SK-N-SH (cell line): ENCODE measurements at regions not wholly inside any gene's neighbourhood (a gene's known extent, or its start where the extent isn't known, plus 50 kb on each side); places are given as distances from the start of the nearest gene placed in this dataset.

Experiments used
- CTCF ChIA-PET: fragments of 300-600, 350-600 bp; formaldehyde crosslinking; extraction: SDS; loops from one replicate; lab custom pipeline; 2021; lab: Yijun Ruan, JAX
- POLR2A ChIA-PET: fragments of 350-600 bp; sonication (Branson Sonifier 250); formaldehyde crosslinking; extraction: SDS; loops from one replicate; lab custom pipeline; 2020; ENCODE audit warnings: antibody characterized with exemption, inconsistent platforms; lab: Yijun Ruan, JAX
- DNase-seq: peaks from one replicate; pipeline ENCODE4 v3.0.0; 2012
- H2AFZ ChIP-seq: fragments of 200-600 bp; sonication (generic); 2 replicates; pipeline ENCODE4 v1.8.1; 2016; ENCODE audit warnings: antibody characterized with exemption, mild to moderate bottlenecking, low read depth
- H3F3A ChIP-seq: fragments of 200-600 bp; sonication (generic); replicated peaks from 2 replicates; pipeline ENCODE3; 2016; ENCODE audit warnings: antibody characterized with exemption, mild to moderate bottlenecking; ENCODE audit not compliant: insufficient read depth
- H3K27ac ChIP-seq, 2 experiments: fragments of 200-500 bp in 1 of 2; fragments of 200-600 bp in 1 of 2; sonication (Bioruptor generic) in 1 of 2; sonication (generic), shearing (Covaris generic) in 1 of 2; 2 replicates each; pipeline versions ENCODE4 v1.5.1 to v1.6.1; 2014 to 2016; ENCODE audit warnings: low read depth in 2 of 2, inconsistent platforms in 1 of 2, low read length in 1 of 2, mild to moderate bottlenecking in 1 of 2, mixed read lengths in 1 of 2
- H3K27me3 ChIP-seq: fragments of 200-600 bp; sonication (generic), shearing (Covaris generic); 2 replicates; pipeline ENCODE4 v1.6.1; 2016; ENCODE audit warnings: mixed run types; ENCODE audit not compliant: insufficient read depth
- H3K36me3 ChIP-seq, 2 experiments: fragments of 200-500 bp in 1 of 2; fragments of 200-600 bp in 1 of 2; sonication (Bioruptor generic) in 1 of 2; sonication (generic) in 1 of 2; replicated peaks in 1 of 2; 2 replicates each; pipeline versions ENCODE3 to v1.5.1; 2014 to 2016; ENCODE audit warnings: low read length in 1 of 2, mild to moderate bottlenecking in 1 of 2; ENCODE audit not compliant: insufficient read depth in 2 of 2, control insufficient read depth in 1 of 2
- H3K4me1 ChIP-seq, 2 experiments: fragments of 200-500 bp in 1 of 2; fragments of 200-600 bp in 1 of 2; sonication (Bioruptor generic) in 1 of 2; sonication (generic), shearing (Covaris generic) in 1 of 2; 2 replicates each; pipeline versions ENCODE4 v1.5.1 to v1.6.1; 2014 to 2016; ENCODE audit warnings: low read depth in 1 of 2, low read length in 1 of 2, mixed run types in 1 of 2; ENCODE audit not compliant: insufficient read depth in 2 of 2, control insufficient read depth in 1 of 2
- H3K4me2 ChIP-seq: fragments of 200-600 bp; sonication (generic), shearing (Covaris generic); 2 replicates; pipeline ENCODE4 v1.6.1; 2017; ENCODE audit warnings: mixed run types
- H3K4me3 ChIP-seq, 2 experiments: fragments of 200-500 bp in 1 of 2; fragments of 200-600 bp in 1 of 2; sonication (Bioruptor generic) in 1 of 2; sonication (generic), shearing (Covaris generic) in 1 of 2; 2 replicates each; pipeline versions ENCODE4 v1.5.1 to v1.8.1; 2014 to 2016; ENCODE audit warnings: low read depth in 2 of 2, inconsistent platforms in 1 of 2, low read length in 1 of 2, mild to moderate bottlenecking in 1 of 2, mixed read lengths in 1 of 2, moderate library complexity in 1 of 2
- H3K79me2 ChIP-seq: fragments of 200-600 bp; sonication (generic); 2 replicates; pipeline ENCODE4 v1.8.1; 2017; ENCODE audit warnings: mild to moderate bottlenecking; ENCODE audit not compliant: insufficient read depth
- H3K9ac ChIP-seq: fragments of 200-600 bp; sonication (generic); 2 replicates; pipeline ENCODE4 v1.6.1; 2017; ENCODE audit warnings: mixed run types
- H3K9me2 ChIP-seq: fragments of 200-600 bp; sonication (generic); 2 replicates; pipeline ENCODE4 v1.6.1; 2017; ENCODE audit warnings: mixed run types
- H3K9me3 ChIP-seq: fragments of 200-600 bp; sonication (generic); 2 replicates; pipeline ENCODE4 v1.6.1; 2017; ENCODE audit warnings: mixed run types, mild to moderate bottlenecking, moderate library complexity
- H4K20me1 ChIP-seq: fragments of 200-600 bp; sonication (generic); 2 replicates; pipeline ENCODE4 v1.6.1; 2017; ENCODE audit warnings: mild to moderate bottlenecking, mixed run types; ENCODE audit not compliant: insufficient read depth
- ELF1 ChIP-seq: IDR thresholded peaks from 2 replicates; pipeline ENCODE4 v1.4.0; 2012
- EP300 ChIP-seq, 2 experiments: IDR thresholded peaks; 2 replicates each; pipeline versions ENCODE4 v1.4.0 to v1.6.1; 2012; ENCODE audit warnings: borderline replicate concordance in 1 of 2, low read depth in 1 of 2, low read length in 1 of 2
- EZH2phosphoT487 ChIP-seq: fragments of 200-600 bp; sonication (generic); IDR thresholded peaks from 2 replicates; pipeline ENCODE4 v1.6.1; 2017; ENCODE audit warnings: low read depth, mixed run types, mild to moderate bottlenecking, antibody characterized with exemption, moderate library complexity, borderline replicate concordance
- FOSL2 ChIP-seq: IDR thresholded peaks from 2 replicates; pipeline ENCODE4 v1.4.0; 2012; ENCODE audit warnings: low read depth, mild to moderate bottlenecking, moderate library complexity, borderline replicate concordance
- FOXM1 ChIP-seq: IDR thresholded peaks from 2 replicates; pipeline ENCODE4 v1.4.0; 2012; ENCODE audit warnings: low read depth, mild to moderate bottlenecking
- GATA2 ChIP-seq: sonication (generic); formaldehyde crosslinking; IDR thresholded peaks from 2 replicates; pipeline ENCODE4 v1.5.0; 2020; ENCODE audit warnings: mild to moderate bottlenecking, missing genetic modification reagents
- IRF3 ChIP-seq: fragments of 150-350 bp; IDR thresholded peaks from 2 replicates; pipeline ENCODE4 v1.6.1; 2016; ENCODE audit warnings: mild to moderate bottlenecking, low read depth, low read length
- JUND ChIP-seq: IDR thresholded peaks from 2 replicates; pipeline ENCODE4 v1.4.0; 2012
- MEF2A ChIP-seq: IDR thresholded peaks from 2 replicates; pipeline ENCODE4 v1.4.0; 2012; ENCODE audit warnings: low read depth, borderline replicate concordance
- MXI1 ChIP-seq: IDR thresholded peaks from 2 replicates; pipeline ENCODE4 v1.6.1; 2012; ENCODE audit warnings: mild to moderate bottlenecking, low read depth, low read length, improper control_type of control experiment
- NFIC ChIP-seq: IDR thresholded peaks from 2 replicates; pipeline ENCODE4 v1.4.0; 2012; ENCODE audit warnings: borderline replicate concordance
- NRF1 ChIP-seq: IDR thresholded peaks from 2 replicates; pipeline ENCODE4 v1.6.1; 2012; ENCODE audit warnings: low read depth, mild to moderate bottlenecking, low read length
- POLR2AphosphoS5 ChIP-seq: IDR thresholded peaks from 2 replicates; pipeline ENCODE4 v1.6.1; 2012; ENCODE audit warnings: low read depth, low read length
- RAD21 ChIP-seq: IDR thresholded peaks from 2 replicates; pipeline ENCODE4 v1.6.1; 2012; ENCODE audit warnings: mild to moderate bottlenecking, low read length
- RCOR1 ChIP-seq: fragments of 150-350 bp; IDR thresholded peaks from 2 replicates; pipeline ENCODE4 v1.6.1; 2017; ENCODE audit warnings: antibody characterized with exemption, low read length
- RFX5 ChIP-seq: IDR thresholded peaks from 2 replicates; pipeline ENCODE4 v1.6.1; 2012; ENCODE audit warnings: mild to moderate bottlenecking, improper control_type of control experiment, low read length
- SIN3A ChIP-seq: IDR thresholded peaks from 2 replicates; pipeline ENCODE4 v1.6.1; 2012; ENCODE audit warnings: low read depth, mild to moderate bottlenecking, low read length, moderate library complexity, borderline replicate concordance
- SMC3 ChIP-seq: IDR thresholded peaks from 2 replicates; pipeline ENCODE4 v1.6.1; 2012; ENCODE audit warnings: low read depth, low read length, improper control_type of control experiment
- TAF1 ChIP-seq: IDR thresholded peaks from 2 replicates; pipeline ENCODE4 v1.6.1; 2012; ENCODE audit warnings: low read depth, mild to moderate bottlenecking, low read length, moderate library complexity, borderline replicate concordance
- TCF12 ChIP-seq: IDR thresholded peaks from 2 replicates; pipeline ENCODE4 v1.4.0; 2012
- USF1 ChIP-seq: IDR thresholded peaks from 2 replicates; pipeline ENCODE4 v1.4.0; 2012; ENCODE audit warnings: low read depth, borderline replicate concordance
- YY1 ChIP-seq: IDR thresholded peaks from 2 replicates; pipeline ENCODE4 v1.4.0; 2012; ENCODE audit warnings: low read depth, mild to moderate bottlenecking
- WGBS: methylation state at CpG from one replicate; pipeline ENCODE4 v1.1.6; 2017; ENCODE audit warnings: low lambda C conversion rate; 5-methylcytosine and 5-hydroxymethylcytosine counted together
- TF ChIP-seq, protein P1 (sequence below): IDR thresholded peaks from 2 replicates; pipeline ENCODE4 v1.4.0; 2012; ENCODE audit warnings: low read depth
- TF ChIP-seq, protein P2 (sequence below): IDR thresholded peaks from 2 replicates; pipeline ENCODE4; 2012

GRCh38 chr4:162938738-162939485, 227.8 kb downstream of the NAF1 start:
- DNase-seq: no peak
- H3K9ac ChIP-seq: no peak overlapping the region
- no peaks in the 10 kb centered on the region for H4K20me1 ChIP-seq
- TF ChIP-seq ELF1 (no peak), TCF12 (no peak), POLR2AphosphoS5 (no peak), JUND (no peak), NRF1 (no peak), FOSL2 (no peak), RFX5 (no peak), MEF2A (no peak), RCOR1 (no peak), USF1 (no peak)
- H3K79me2 ChIP-seq: no peaks in the 10 kb centered on the region
- H3K9me2 ChIP-seq: no peaks in the 10 kb centered on the region
- ChIA-PET CTCF (no interaction called here), POLR2A (no interaction called here)
- no peak overlapping the region for H3K4me2 ChIP-seq
- no peak overlapping the region for H3K4me3 ChIP-seq
- 0% methylated on average over 1 of the region's 1 CpG for WGBS
- no peaks in the 10 kb centered on the region for H3F3A ChIP-seq
- no peaks in the 10 kb centered on the region for H3K9me3 ChIP-seq
- H2AFZ ChIP-seq: no peak overlapping the region
- no peak overlapping the region for H3K27ac ChIP-seq
- H3K4me1 ChIP-seq: no peaks in the 10 kb centered on the region
- peaks cover 12% of the 10 kb centered on the region; the same call in 1 of the 2 replicates for H3K27me3 ChIP-seq
- H3K36me3 ChIP-seq: no peaks in the 10 kb centered on the region

GRCh38 chr4:162935214-162935613, 231.5 kb downstream of the NAF1 start:
- ChIA-PET POLR2A (no interaction called here), CTCF (no interaction called here)
- H3K4me2 ChIP-seq: no peak overlapping the region

More at GRCh38 chr4:162935214-162935613, 231.5 kb downstream of the NAF1 start:
- TF ChIP-seq TAF1 (no peak), MXI1 (no peak), GATA2 (CRISPR knock-in tag) (no peak), TCF12 (no peak), USF1 (no peak), POLR2AphosphoS5 (no peak), FOXM1 (no peak), RAD21 (no peak), FOSL2 (no peak), NRF1 (no peak), NFIC (no peak), SMC3 (no peak), ELF1 (no peak), EZH2phosphoT487 (no peak), EP300 (IDR thresholded peaks at IDR 0.05; ENCODE audit: borderline replicate concordance in 1 of 2, low read depth in 1 of 2, low read length in 1 of 2) (no peak), YY1 (no peak), SIN3A (no peak), IRF3 (no peak)
- TF ChIP-seq, protein P1, sequence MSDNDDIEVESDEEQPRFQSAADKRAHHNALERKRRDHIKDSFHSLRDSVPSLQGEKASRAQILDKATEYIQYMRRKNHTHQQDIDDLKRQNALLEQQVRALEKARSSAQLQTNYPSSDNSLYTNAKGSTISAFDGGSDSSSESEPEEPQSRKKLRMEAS: no peak
- TF ChIP-seq, protein P2, sequence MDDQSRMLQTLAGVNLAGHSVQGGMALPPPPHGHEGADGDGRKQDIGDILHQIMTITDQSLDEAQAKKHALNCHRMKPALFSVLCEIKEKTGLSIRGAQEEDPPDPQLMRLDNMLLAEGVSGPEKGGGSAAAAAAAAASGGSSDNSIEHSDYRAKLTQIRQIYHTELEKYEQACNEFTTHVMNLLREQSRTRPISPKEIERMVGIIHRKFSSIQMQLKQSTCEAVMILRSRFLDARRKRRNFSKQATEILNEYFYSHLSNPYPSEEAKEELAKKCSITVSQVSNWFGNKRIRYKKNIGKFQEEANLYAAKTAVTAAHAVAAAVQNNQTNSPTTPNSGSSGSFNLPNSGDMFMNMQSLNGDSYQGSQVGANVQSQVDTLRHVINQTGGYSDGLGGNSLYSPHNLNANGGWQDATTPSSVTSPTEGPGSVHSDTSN: no peak
- no peak for DNase-seq
- H3K4me3 ChIP-seq: no peak overlapping the region
- no peaks in the 10 kb centered on the region for H3K36me3 ChIP-seq
- H3K9ac ChIP-seq: no peak overlapping the region
- H2AFZ ChIP-seq: no peak overlapping the region
- peaks cover 12% of the 10 kb centered on the region; the same call in 1 of the 2 replicates for H3K27me3 ChIP-seq
- 21% methylated on average over 6 of the region's 6 CpGs for WGBS
- H3K27ac ChIP-seq: no peak overlapping the region
- H4K20me1 ChIP-seq: no peaks in the 10 kb centered on the region
- no peaks in the 10 kb centered on the region for H3K9me2 ChIP-seq
- no peaks in the 10 kb centered on the region for H3K79me2 ChIP-seq
- H3K4me1 ChIP-seq: no peaks in the 10 kb centered on the region
- no peaks in the 10 kb centered on the region for H3F3A ChIP-seq
- H3K9me3 ChIP-seq: no peaks in the 10 kb centered on the region
